22Rv1 (cell line): ENCODE measurements at regions not wholly inside any gene's neighbourhood (a gene's known extent, or its start where the extent isn't known, plus 50 kb on each side); places are given as distances from the start of the nearest gene placed in this dataset.

Experiments
- H3K27ac ChIP-seq: fragments of 450-650 bp; 2 replicates; pipeline ENCODE4 v1.5.1; 2017
- ZFX ChIP-seq: fragments of 450-650 bp; IDR thresholded peaks from 2 replicates; pipeline ENCODE4 v1.6.1; 2017; ENCODE audit warnings: antibody characterized with exemption, borderline replicate concordance
- TF ChIP-seq, protein P1 (sequence below): fragments of 450-650 bp; IDR thresholded peaks from 2 replicates; pipeline ENCODE4 v1.5.1; 2017; ENCODE audit warnings: mild to moderate bottlenecking

DNA sequence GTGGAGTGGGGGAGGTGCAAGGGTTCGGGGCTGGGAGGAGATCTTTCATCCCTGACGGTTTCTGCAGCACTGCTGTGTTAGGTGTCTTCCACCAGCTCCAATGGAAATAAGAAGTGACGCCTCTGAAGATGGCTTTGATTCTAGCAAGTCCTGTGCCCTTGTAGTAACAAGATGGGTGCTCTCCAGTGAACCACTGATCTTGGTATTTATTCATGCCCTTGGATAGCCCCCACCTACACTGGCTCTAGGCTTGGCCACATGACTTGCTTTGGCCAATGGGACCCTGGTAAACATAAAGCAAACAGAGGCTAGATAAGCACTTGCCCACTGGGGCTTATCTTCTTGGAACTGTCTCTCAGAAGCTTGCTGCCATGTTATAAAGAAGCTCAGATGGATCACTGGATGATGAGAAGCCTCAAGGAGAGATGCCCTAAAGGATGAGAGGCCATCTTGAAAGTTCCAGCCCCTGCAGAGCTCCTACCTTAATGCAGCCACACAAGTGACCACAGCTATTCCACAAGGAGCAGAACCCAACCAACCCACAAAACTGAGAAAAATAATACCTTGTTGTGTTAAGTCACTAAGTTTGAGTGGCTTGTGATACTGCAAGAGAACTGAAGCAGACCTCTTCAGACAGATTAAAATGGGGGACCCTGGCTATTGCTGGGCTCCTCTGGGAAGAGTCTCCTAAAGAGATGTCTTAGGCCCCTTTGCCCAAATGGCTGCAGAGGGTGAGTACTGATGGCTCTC, 137.9 kb downstream of the PDCD6IP start:
- TF ChIP-seq, protein P1, sequence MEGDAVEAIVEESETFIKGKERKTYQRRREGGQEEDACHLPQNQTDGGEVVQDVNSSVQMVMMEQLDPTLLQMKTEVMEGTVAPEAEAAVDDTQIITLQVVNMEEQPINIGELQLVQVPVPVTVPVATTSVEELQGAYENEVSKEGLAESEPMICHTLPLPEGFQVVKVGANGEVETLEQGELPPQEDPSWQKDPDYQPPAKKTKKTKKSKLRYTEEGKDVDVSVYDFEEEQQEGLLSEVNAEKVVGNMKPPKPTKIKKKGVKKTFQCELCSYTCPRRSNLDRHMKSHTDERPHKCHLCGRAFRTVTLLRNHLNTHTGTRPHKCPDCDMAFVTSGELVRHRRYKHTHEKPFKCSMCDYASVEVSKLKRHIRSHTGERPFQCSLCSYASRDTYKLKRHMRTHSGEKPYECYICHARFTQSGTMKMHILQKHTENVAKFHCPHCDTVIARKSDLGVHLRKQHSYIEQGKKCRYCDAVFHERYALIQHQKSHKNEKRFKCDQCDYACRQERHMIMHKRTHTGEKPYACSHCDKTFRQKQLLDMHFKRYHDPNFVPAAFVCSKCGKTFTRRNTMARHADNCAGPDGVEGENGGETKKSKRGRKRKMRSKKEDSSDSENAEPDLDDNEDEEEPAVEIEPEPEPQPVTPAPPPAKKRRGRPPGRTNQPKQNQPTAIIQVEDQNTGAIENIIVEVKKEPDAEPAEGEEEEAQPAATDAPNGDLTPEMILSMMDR: no peak
- TF ChIP-seq ZFX: no peak
- no peak overlapping the region for H3K27ac ChIP-seq

DNA sequence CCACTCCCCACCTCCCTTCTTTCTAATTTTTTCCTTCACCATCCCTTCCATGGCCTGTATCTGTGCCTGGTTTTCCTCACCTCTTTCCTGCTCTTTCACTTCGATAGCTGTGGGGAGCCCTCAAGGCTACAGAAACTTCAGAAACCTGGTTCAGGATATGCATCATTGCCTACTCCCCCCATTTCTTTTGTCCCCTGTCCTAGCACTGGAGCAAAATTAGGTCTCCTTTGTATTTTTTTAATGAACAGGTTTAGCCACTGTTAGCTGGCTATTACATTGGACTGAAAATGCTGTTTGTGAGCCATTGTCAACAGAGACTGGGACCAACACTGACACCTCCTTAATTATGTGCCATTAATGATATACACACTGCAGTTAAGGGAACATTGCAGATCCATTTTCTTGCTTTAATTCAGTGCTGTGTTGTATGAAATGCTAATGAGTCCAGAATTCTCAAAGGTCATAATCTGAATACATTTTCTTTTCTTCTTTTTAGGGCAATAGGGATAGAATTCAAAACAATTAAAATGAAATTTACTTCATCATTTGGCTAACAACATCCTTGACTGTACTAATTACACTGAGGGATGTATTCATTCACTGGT, 138.6 kb downstream of the PDCD6IP start:
- no peak overlapping the region for H3K27ac ChIP-seq
- TF ChIP-seq, protein P1: no peak
- TF ChIP-seq ZFX: no peak

DNA sequence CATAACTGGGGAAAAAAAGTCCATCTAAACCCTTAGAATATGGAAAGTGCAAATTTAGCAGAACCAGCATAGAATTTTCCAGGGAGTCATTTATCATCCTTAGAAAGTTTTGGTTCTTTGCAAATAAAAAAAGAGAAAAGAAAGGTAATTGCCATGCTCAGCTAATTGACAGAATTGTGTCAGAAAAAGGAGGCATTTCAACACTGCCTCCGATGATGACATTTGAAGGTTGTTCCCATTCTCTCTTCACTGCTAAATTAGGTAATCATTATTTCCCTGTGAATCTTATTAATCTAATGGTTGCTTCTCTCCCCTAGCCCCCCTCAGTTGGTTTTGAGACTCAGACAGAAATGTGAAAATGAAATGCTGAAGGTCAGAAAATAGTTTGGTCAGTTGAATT, 139.2 kb downstream of the PDCD6IP start:
- no peak for TF ChIP-seq ZFX
- TF ChIP-seq, protein P1: no peak
- no peak overlapping the region for H3K27ac ChIP-seq

DNA sequence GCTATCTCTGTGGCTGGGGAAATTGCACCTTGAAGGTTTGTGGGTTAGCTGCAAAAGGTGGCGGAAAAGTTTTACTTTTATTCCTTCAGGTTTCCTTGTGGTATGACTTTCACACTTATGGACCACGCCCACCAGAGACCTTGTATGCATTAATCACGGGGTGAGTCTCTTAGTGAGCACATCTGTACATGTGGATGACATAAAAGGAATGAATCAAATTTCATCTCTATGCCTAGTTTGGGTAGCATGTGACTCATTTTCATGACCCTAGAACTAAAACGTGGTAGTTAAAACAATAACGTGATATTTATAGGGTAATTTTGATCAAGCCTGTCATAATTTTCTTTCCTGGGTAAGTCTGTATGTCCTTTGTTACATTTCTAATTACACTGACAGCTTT, 141.7 kb downstream of the PDCD6IP start:
- no peak for TF ChIP-seq ZFX
- TF ChIP-seq, protein P1: no peak
- H3K27ac ChIP-seq: no peak overlapping the region

DNA sequence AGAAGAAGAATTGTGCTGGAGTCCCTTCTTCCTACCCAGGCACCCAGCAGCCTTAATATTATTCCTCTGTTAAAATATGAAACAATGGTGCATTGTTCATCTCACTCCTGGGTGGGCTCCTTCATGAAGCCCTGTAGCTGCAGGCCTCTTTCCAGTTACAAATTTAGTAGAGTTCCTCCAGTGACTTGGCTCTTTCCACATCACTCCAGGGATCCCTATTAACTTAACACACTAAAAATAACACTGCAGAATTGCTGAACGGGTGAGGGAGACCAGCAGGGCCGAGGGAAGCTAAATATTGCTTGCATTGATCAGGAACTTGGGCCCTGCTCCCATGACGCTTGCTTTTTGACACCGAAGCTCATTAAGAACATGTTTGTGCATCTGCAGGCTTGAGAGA, 142.3 kb downstream of the PDCD6IP start:
- TF ChIP-seq, protein P1: no peak
- TF ChIP-seq ZFX: no peak
- no peak overlapping the region for H3K27ac ChIP-seq

DNA sequence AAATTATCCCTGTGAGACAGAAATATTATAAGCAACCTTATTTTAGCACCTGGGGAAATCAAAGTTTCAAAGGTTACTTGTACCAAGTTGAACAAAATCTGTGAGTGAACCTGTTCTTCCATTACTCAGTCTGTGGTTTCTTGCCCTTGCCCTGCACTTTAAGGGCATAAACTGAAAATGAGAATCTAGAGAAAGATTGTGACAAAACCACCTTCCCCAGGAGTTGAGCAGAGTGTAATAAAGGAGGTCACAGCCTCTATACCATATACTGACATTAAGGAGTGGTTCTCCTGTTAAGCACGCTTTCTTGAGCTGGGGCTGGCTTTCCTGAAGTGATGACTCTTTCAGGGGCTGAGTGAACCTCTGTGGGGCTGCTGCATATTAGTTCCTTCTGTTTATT, 143.4 kb downstream of the PDCD6IP start:
- TF ChIP-seq ZFX: no peak
- TF ChIP-seq, protein P1: no peak
- no peak overlapping the region for H3K27ac ChIP-seq

DNA sequence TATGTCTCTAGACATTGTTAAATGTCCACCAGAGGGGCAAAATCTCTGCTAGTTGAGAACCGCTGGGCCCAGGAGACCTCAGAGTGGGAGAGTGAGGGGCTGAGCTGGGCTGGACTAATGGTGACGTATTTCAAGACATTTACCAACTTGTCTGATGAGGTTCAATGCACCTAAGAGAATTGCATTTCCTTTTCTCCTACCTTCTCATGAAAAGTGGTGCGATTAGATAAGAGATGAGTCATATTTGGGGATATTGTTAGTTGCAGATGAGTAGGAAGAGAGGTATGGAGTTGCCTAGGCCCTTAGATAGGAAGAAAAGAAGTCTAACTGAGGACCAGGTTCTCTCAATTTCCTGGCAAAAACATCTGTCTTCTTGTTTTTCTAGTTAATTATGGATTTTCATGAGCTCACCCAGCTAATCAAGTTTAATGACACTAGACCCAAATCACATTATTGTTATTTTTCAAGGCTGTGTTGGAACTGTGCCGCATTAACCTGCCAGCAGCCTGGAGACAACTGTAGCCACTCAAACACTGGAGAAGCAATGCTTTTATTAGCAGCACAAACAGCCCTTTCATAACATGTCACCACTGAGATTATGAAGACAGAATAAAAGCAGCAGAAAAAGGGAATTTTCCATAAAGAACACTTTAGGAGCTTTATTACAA, 144.2 kb downstream of the PDCD6IP start:
- TF ChIP-seq, protein P1: no peak
- TF ChIP-seq ZFX: no peak

More for the DNA sequence above, 144.2 kb downstream of the PDCD6IP start:
- H3K27ac ChIP-seq: no peak overlapping the region
